OCI-LY3 (cell line): ENCODE measurements at regions not wholly inside any gene's neighbourhood (a gene's known extent, or its start where the extent isn't known, plus 50 kb on each side); places are given as distances from the start of the nearest gene placed in this dataset.

Experiments
- EZH2phosphoT487 ChIP-seq: fragments of 200-600 bp; shearing (Covaris generic); IDR thresholded peaks from 2 replicates; pipeline ENCODE4 v1.6.1; 2018; ENCODE audit warnings: antibody characterized with exemption, mixed run types, low read depth
- TF ChIP-seq, protein P1 (sequence below): fragments of 200-600, 300-600 bp; sonication (generic); IDR thresholded peaks from 2 replicates; pipeline ENCODE4 v1.5.1; 2014; ENCODE audit warnings: antibody characterized with exemption, low read length, low read depth

DNA sequence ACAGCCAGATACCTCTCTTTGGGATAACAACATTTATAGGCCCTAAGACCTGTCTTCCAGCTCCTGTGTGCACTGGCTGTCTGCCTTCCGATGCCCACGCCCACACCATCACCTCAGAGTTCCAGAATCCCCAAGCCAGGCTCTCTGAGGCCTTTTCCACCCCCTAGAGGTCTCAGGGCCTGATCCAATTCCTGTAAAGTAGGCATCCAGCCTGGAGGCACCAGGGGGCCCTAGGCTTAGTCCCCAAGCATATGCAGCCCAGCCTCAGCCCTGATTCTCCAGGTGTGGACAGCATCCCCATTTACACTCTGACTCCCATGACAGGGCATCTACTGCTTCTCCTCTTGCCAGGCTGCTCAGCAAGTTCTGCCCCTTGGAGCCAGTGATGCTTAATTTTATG is 72.7 kb upstream of the CORO2B start:
- TF ChIP-seq, protein P1, sequence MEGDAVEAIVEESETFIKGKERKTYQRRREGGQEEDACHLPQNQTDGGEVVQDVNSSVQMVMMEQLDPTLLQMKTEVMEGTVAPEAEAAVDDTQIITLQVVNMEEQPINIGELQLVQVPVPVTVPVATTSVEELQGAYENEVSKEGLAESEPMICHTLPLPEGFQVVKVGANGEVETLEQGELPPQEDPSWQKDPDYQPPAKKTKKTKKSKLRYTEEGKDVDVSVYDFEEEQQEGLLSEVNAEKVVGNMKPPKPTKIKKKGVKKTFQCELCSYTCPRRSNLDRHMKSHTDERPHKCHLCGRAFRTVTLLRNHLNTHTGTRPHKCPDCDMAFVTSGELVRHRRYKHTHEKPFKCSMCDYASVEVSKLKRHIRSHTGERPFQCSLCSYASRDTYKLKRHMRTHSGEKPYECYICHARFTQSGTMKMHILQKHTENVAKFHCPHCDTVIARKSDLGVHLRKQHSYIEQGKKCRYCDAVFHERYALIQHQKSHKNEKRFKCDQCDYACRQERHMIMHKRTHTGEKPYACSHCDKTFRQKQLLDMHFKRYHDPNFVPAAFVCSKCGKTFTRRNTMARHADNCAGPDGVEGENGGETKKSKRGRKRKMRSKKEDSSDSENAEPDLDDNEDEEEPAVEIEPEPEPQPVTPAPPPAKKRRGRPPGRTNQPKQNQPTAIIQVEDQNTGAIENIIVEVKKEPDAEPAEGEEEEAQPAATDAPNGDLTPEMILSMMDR: no peak
- no peak for TF ChIP-seq EZH2phosphoT487
